CD4-positive, alpha-beta memory T cell (primary cell): ENCODE measurements at regions not wholly inside any gene's neighbourhood (a gene's known extent, or its start where the extent isn't known, plus 50 kb on each side); places are given as distances from the start of the nearest gene placed in this dataset.

ENCODE experiments used
- CTCF ChIA-PET: fragments of 350-600 bp; sonication (Branson Sonifier 250); formaldehyde crosslinking; loops from one replicate; lab custom pipeline; 2021; ENCODE audit warnings: inconsistent platforms; ENCODE audit not compliant: partially characterized antibody; lab: Charles Lee
- POLR2A ChIA-PET: fragments of 350-600 bp; sonication (Branson Sonifier 250); formaldehyde crosslinking; loops from one replicate; lab custom pipeline; 2021; ENCODE audit not compliant: partially characterized antibody; lab: Charles Lee
- DNase-seq, 5 donors: peaks; one replicate each; pipeline versions ENCODE4 v3.0.0 to v3.0.0-alpha.2; 2020 to 2022; ENCODE audit warnings: mixed read lengths in 1 of 5
- H3K27ac ChIP-seq: one replicate; pipeline ENCODE4 v1.7.0; 2013; ENCODE audit warnings: low read depth, low read length
- H3K27me3 ChIP-seq: 2 replicates; pipeline ENCODE4 v1.7.0; 2013; ENCODE audit warnings: mild to moderate bottlenecking, low read length, moderate library complexity; ENCODE audit not compliant: insufficient read depth
- H3K36me3 ChIP-seq: 2 replicates; pipeline ENCODE4 v1.7.0; 2013; ENCODE audit warnings: mild to moderate bottlenecking, low read length, moderate library complexity; ENCODE audit not compliant: insufficient read depth
- H3K4me1 ChIP-seq: 2 replicates; pipeline ENCODE4 v1.7.0; 2013; ENCODE audit warnings: mild to moderate bottlenecking, low read length, moderate library complexity; ENCODE audit not compliant: insufficient read depth
- H3K4me3 ChIP-seq, 2 donors: one replicate each; pipeline ENCODE4 v1.7.0; 2013; ENCODE audit warnings: low read length in 2 of 2, mild to moderate bottlenecking in 1 of 2
- H3K9me3 ChIP-seq, 2 donors: one replicate each; pipeline ENCODE4 v1.7.0; 2013; ENCODE audit warnings: low read length in 2 of 2, control low read depth in 1 of 2; ENCODE audit not compliant: control insufficient read depth in 1 of 2
- H3K27ac Mint-ChIP-seq, 7 donors: one replicate each; pipeline ENCODE4 v1.8.0; 2020 to 2021; ENCODE audit warnings: mixed read lengths in 7 of 7, mild to moderate bottlenecking in 6 of 7, inconsistent platforms in 3 of 7, moderate library complexity in 3 of 7
- H3K27me3 Mint-ChIP-seq, 2 donors: one replicate each; pipeline ENCODE4 v1.8.0; 2020 to 2021; ENCODE audit warnings: mixed read lengths in 2 of 2
- H3K36me3 Mint-ChIP-seq, 2 donors: one replicate each; pipeline ENCODE4 v1.8.0; 2020 to 2021; ENCODE audit warnings: mixed read lengths in 2 of 2, inconsistent platforms in 1 of 2, mild to moderate bottlenecking in 1 of 2
- H3K4me1 Mint-ChIP-seq, 4 donors: one replicate each; pipeline ENCODE4 v1.8.0; 2020 to 2021; ENCODE audit warnings: mixed read lengths in 4 of 4, mild to moderate bottlenecking in 1 of 4
- H3K4me3 Mint-ChIP-seq, 8 donors: one replicate each; pipeline ENCODE4 v1.8.0; 2020 to 2021; ENCODE audit warnings: mixed read lengths in 8 of 8, mild to moderate bottlenecking in 7 of 8, moderate library complexity in 6 of 8, inconsistent platforms in 3 of 8
- H3K9me3 Mint-ChIP-seq, 8 donors: one replicate each; pipeline ENCODE4 v1.8.0; 2020 to 2021; ENCODE audit warnings: mixed read lengths in 8 of 8, mild to moderate bottlenecking in 5 of 8, inconsistent platforms in 3 of 8, moderate library complexity in 1 of 8
- intact Hi-C: fragments of 100-400 bp; cut with micrococcal nuclease; formaldehyde crosslinking; loops from one replicate; pipeline ENCODE4 v1.15.1; 2023

DNA sequence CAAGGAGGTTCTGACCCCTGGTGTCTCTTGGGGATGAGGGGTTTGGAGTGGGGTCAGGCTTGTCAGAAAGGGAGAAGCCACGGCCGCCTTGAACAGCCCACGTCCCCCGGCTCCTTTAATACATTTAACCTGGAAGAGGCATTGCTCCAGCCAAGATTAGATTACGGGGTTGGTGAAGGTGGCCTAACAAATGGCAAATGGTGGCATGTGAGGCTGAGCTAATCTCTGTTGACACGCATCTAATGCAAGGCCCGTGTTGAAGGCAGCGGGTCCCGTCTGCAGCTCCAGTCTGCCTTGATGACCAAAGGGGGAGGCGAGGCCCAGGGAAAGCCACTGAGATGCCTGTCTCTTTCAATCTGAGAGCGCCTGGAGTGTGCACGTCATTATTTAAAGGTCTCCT, 673.7 kb upstream of the TBX3 start:
- no peaks in the 10 kb centered on the region for H3K4me1 ChIP-seq
- peaks cover 0 to 17% (median 6%) of the 10 kb centered on the region in 8 donors for H3K9me3 Mint-ChIP-seq
- intact Hi-C loops: no loop called here
- H3K27me3 ChIP-seq: no peaks in the 10 kb centered on the region
- H3K36me3 Mint-ChIP-seq: no peaks in the 10 kb centered on the region
- no peak overlapping the region for H3K27ac Mint-ChIP-seq
- H3K4me3 Mint-ChIP-seq: no peak overlapping the region
- ChIA-PET CTCF (no interaction called here), POLR2A (no interaction called here)
- no peak overlapping the region for H3K4me3 ChIP-seq
- no peak for DNase-seq
- H3K27ac ChIP-seq: no peak overlapping the region
- no peaks in the 10 kb centered on the region for H3K27me3 Mint-ChIP-seq
- no peaks in the 10 kb centered on the region for H3K4me1 Mint-ChIP-seq
- no peaks in the 10 kb centered on the region for H3K36me3 ChIP-seq
- H3K9me3 ChIP-seq: no peaks in the 10 kb centered on the region

GRCh38 chr12:115355301-115355700, 671.3 kb upstream of the TBX3 start:
- Histone ChIP-seq H3K4me3 (no peak overlapping the region), H3K36me3 (no peaks in the 10 kb centered on the region), H3K27me3 (no peaks in the 10 kb centered on the region), H3K27ac (no peak overlapping the region), H3K4me1 (no peaks in the 10 kb centered on the region), H3K9me3 (no peaks in the 10 kb centered on the region)
- no peak for DNase-seq
- ChIA-PET CTCF (no interaction called here), POLR2A (no interaction called here)
- intact Hi-C loops: no loop called here
- Mint-ChIP-seq H3K4me1 (no peaks in the 10 kb centered on the region), H3K4me3 (no peak overlapping the region), H3K36me3 (no peaks in the 10 kb centered on the region), H3K27ac (no peak overlapping the region), H3K9me3 (peaks cover 0 to 7% (median 3%) of the 10 kb centered on the region in 8 donors), H3K27me3 (no peaks in the 10 kb centered on the region)

DNA sequence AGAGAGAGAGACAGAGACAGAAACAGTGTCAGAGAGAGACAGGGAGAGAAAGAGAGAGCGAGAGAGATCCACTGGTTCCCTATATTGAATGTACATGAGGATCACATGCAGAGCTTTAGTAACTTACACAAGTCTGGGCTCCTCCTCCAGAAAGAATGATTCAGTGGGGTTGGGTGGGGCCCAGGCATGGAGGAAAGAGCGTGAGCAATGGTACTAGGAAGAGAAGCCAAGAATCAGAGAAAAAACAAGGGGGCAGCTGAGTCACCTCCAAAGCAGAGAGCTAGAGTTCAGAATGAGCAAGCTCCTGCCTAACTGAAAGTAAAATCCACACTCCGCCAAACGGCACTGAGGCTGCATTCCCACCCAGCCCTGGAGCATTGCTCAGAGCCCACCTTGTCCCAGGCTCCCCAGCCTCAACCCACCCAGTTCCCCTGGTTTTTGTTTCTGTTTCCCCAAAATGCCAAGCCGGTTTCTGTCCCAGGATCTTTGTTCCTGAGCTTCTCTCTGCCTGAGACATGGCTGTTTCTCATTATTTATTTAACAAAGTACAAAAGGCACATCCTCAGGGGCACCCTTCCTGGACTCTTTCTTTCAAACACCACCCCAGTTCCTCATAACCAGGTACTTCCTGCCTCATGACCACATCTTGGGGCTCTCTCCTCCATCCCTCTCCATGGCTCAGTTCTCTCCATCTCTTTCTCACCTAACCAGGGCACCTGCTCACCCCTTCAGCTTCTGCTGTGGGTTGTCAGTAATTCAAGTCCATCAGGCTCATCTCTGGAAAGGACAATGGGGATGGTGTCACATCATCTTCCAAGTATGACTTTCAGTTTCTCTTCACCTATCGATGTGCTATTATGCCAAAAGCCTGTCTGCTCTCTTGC, 670.3 kb upstream of the TBX3 start:
- ChIA-PET POLR2A (no interaction called here), CTCF (no interaction called here)
- Histone ChIP-seq H3K9me3 (no peaks in the 10 kb centered on the region), H3K4me3 (no peak overlapping the region), H3K4me1 (no peaks in the 10 kb centered on the region), H3K36me3 (no peaks in the 10 kb centered on the region), H3K27me3 (no peaks in the 10 kb centered on the region), H3K27ac (no peak overlapping the region)
- intact Hi-C loops: no loop called here
- H3K36me3 Mint-ChIP-seq: no peaks in the 10 kb centered on the region
- no peak overlapping the region for H3K27ac Mint-ChIP-seq
- H3K4me3 Mint-ChIP-seq: no peak overlapping the region
- H3K4me1 Mint-ChIP-seq: no peaks in the 10 kb centered on the region
- peaks cover 0 to 7% (median 3%) of the 10 kb centered on the region in 8 donors for H3K9me3 Mint-ChIP-seq
- DNase-seq: no peak
- no peaks in the 10 kb centered on the region for H3K27me3 Mint-ChIP-seq

DNA sequence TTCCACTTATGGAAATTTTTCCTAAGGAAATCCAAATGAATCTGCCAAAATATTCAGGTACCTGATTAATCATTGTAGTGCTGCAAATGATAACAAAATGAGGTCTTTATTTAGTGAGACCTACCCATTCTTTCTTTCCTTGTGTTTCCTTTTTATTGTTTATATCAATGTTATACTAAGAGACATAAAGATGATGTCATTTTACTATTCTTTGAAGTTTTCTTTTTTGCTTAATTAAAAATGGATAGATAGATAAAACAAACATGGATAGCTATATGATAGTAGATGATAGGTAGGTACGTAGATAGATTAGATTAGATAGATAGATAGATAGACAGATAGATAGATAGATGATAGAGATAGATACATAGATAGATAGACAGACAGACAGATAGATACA, 669.5 kb upstream of the TBX3 start:
- Mint-ChIP-seq H3K36me3 (no peaks in the 10 kb centered on the region), H3K27me3 (no peaks in the 10 kb centered on the region), H3K4me3 (no peak overlapping the region), H3K9me3 (peaks cover 0 to 7% (median 3%) of the 10 kb centered on the region in 8 donors), H3K27ac (no peak overlapping the region), H3K4me1 (no peaks in the 10 kb centered on the region)
- ChIA-PET CTCF (no interaction called here), POLR2A (no interaction called here)
- H3K9me3 ChIP-seq: no peaks in the 10 kb centered on the region
- no peaks in the 10 kb centered on the region for H3K27me3 ChIP-seq
- H3K27ac ChIP-seq: no peak overlapping the region
- no peak for DNase-seq
- H3K4me1 ChIP-seq: no peaks in the 10 kb centered on the region
- no peak overlapping the region for H3K4me3 ChIP-seq
- intact Hi-C loops: no loop called here
- no peaks in the 10 kb centered on the region for H3K36me3 ChIP-seq

DNA sequence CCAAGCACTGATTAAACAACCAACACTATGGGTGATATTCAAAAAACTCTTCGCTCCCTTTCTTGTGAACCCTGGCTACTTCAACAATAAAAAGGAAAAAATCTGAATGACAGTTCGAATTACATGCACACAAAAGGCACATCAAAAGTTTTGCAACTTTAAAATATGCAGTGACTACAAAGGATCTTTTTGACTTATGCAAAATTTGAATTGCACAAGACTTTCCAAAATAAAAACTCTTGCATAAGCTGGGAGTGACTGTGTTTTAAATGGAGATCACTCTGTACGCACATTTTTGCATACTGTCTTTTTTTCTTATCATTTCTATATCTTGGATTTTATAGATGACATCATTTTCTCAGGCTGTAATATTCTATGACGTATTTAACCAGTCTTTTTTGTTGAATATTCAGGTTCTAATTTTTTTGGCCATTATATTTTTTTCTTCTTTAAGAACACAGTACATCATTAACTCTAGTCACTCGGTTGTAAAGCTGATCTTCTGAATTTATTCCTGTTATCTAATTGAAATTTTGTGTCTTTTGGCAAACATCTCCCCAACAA, 667.6 kb upstream of the TBX3 start:
- H3K9me3 ChIP-seq: no peaks in the 10 kb centered on the region

DNA sequence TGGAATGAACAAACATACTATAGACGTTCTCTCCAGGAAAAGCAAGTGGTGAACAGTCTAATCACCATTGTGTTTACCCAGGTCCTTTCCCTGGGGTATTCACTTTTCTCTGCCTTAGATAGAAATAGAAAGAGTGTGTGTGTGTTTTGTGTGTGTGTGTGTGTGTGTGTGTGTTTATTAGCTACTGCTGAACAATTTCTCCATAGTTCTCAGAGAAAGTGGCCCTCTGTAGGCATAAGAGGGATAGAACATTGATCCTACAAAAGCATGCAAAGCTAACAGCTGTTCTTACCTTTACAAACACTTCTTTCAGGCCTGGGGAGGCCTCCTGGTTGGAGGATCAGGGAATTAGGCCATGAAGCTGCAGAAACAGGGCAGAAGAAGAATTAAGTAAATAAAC, 665.7 kb upstream of the TBX3 start:
- Histone ChIP-seq H3K27me3 (no peaks in the 10 kb centered on the region), H3K4me1 (no peaks in the 10 kb centered on the region), H3K36me3 (no peaks in the 10 kb centered on the region), H3K27ac (no peak overlapping the region), H3K4me3 (no peak overlapping the region), H3K9me3 (no peaks in the 10 kb centered on the region)
- Mint-ChIP-seq H3K27me3 (no peaks in the 10 kb centered on the region), H3K9me3 (peaks cover 0 to 7% (median 2%) of the 10 kb centered on the region in 8 donors), H3K4me1 (no peaks in the 10 kb centered on the region), H3K27ac (no peak overlapping the region), H3K36me3 (no peaks in the 10 kb centered on the region), H3K4me3 (no peak overlapping the region)
- no peak for DNase-seq
- POLR2A ChIA-PET: no interaction called here
- intact Hi-C loops: no loop called here
- CTCF ChIA-PET: no interaction called here

More for the DNA sequence above, 667.6 kb upstream of the TBX3 start:
- H3K36me3 ChIP-seq: no peaks in the 10 kb centered on the region
- POLR2A ChIA-PET: no interaction called here
- H3K27me3 Mint-ChIP-seq: no peaks in the 10 kb centered on the region
- no peaks in the 10 kb centered on the region for H3K36me3 Mint-ChIP-seq
- no peaks in the 10 kb centered on the region for H3K27me3 ChIP-seq
- intact Hi-C loops: no loop called here
- H3K9me3 Mint-ChIP-seq: peaks cover 0 to 7% (median 4%) of the 10 kb centered on the region in 8 donors
- no peaks in the 10 kb centered on the region for H3K4me1 Mint-ChIP-seq
- no peak for DNase-seq
- no peaks in the 10 kb centered on the region for H3K4me1 ChIP-seq
- CTCF ChIA-PET: interaction anchor here (0.6 kb wide), 1 partner anchor 13 kb away, joined by 4 read pairs; no protein-coding TSS in a partner anchor
- no peak overlapping the region for H3K27ac Mint-ChIP-seq
- no peak overlapping the region for H3K4me3 Mint-ChIP-seq
- H3K27ac ChIP-seq: no peak overlapping the region
- no peak overlapping the region for H3K4me3 ChIP-seq

DNA sequence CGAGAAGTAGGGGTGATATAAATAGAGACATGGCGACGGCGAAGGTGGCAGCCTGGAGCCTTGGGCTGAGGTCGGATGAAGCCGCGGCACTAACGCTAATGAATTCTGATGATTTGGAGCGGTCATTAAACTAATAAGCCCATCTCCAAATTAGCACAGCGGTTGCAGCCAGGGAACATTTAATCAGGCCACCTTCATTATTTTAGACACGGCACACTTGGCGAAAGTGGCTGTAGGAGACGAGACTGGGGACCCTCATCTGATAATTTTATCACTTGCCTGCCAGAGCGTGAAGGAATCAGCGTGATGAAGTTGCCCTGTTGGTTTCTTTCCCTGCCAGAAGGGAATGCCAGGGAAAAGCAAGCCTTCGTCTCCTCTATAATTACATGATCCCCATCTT, 664.3 kb upstream of the TBX3 start:
- H3K4me3 ChIP-seq: no peak overlapping the region
- H3K4me1 Mint-ChIP-seq: no peaks in the 10 kb centered on the region
- H3K27me3 Mint-ChIP-seq: no peaks in the 10 kb centered on the region
- H3K4me1 ChIP-seq: no peaks in the 10 kb centered on the region
- H3K36me3 Mint-ChIP-seq: no peaks in the 10 kb centered on the region
- no peak overlapping the region for H3K27ac ChIP-seq
- no peak overlapping the region for H3K27ac Mint-ChIP-seq
- DNase-seq: no peak
- no peak overlapping the region for H3K4me3 Mint-ChIP-seq
- intact Hi-C loops: no loop called here
- H3K9me3 Mint-ChIP-seq: peaks cover 0 to 7% (median 4%) of the 10 kb centered on the region in 8 donors
- ChIA-PET POLR2A (no interaction called here), CTCF (no interaction called here)
- no peaks in the 10 kb centered on the region for H3K27me3 ChIP-seq
- no peaks in the 10 kb centered on the region for H3K36me3 ChIP-seq
- no peaks in the 10 kb centered on the region for H3K9me3 ChIP-seq
